OCI-LY7 (cell line): ENCODE measurements at regions not wholly inside any gene's neighbourhood (a gene's known extent, or its start where the extent isn't known, plus 50 kb on each side); places are given as distances from the start of the nearest gene placed in this dataset.

Experiments used
- BruUV-seq: library from RNA; stranded (reverse); fragments of 400-500 nt; replicated peaks from 2 replicates; lab custom pipeline; 2021; lab: Mats Ljungman, UMichigan
- CTCF ChIA-PET: fragments of 300-600 bp; sonication (Branson Sonifier 250); formaldehyde crosslinking; loops from one replicate; lab custom pipeline; 2022; ENCODE audit warnings: antibody characterized with exemption; ENCODE audit not compliant: unreplicated experiment; lab: Charles Lee
- POLR2A ChIA-PET: fragments of 300-600 bp; sonication (Branson Sonifier 250); formaldehyde crosslinking; loops from one replicate; lab custom pipeline; 2022; ENCODE audit warnings: antibody characterized with exemption; lab: Charles Lee
- DNase-seq: peaks from one replicate; pipeline ENCODE4 v3.0.0-alpha.2; 2015; ENCODE audit warnings: low spot score
- H2AFZ ChIP-seq: fragments of 200-600 bp; sonication (generic), shearing (Covaris generic); 2 replicates; pipeline ENCODE4 v1.6.1; 2014; ENCODE audit warnings: mild to moderate bottlenecking, antibody characterized with exemption, low read length, moderate library complexity
- H3K27ac ChIP-seq: fragments of 200-600 bp; sonication (generic); 2 replicates; pipeline ENCODE4 v1.5.1; 2014; ENCODE audit warnings: mixed run types, low read depth, mild to moderate bottlenecking, moderate library complexity, low read length, inconsistent platforms; ENCODE audit not compliant: poor library complexity, severe bottlenecking
- H3K36me3 ChIP-seq: fragments of 200-600 bp; sonication (generic); 2 replicates; pipeline ENCODE4 v1.6.1; 2014; ENCODE audit warnings: mild to moderate bottlenecking, antibody characterized with exemption, low read length, moderate library complexity, mixed read lengths; ENCODE audit not compliant: insufficient read depth
- H3K4me1 ChIP-seq: fragments of 200-600 bp; sonication (generic); 2 replicates; pipeline ENCODE4 v1.5.1; 2014; ENCODE audit warnings: mild to moderate bottlenecking, low read length; ENCODE audit not compliant: insufficient read depth, poor library complexity, severe bottlenecking
- H3K4me2 ChIP-seq: fragments of 200-600 bp; sonication (generic); 2 replicates; pipeline ENCODE4 v1.6.1; 2014; ENCODE audit warnings: mild to moderate bottlenecking, low read length
- H3K4me3 ChIP-seq: fragments of 200-600 bp; sonication (generic); 2 replicates; pipeline ENCODE4 v1.5.1; 2014; ENCODE audit warnings: mild to moderate bottlenecking, low read depth, low read length; ENCODE audit not compliant: poor library complexity, severe bottlenecking
- H3K79me2 ChIP-seq: fragments of 200-600 bp; sonication (generic); 2 replicates; pipeline ENCODE4 v1.6.1; 2016; ENCODE audit warnings: low read depth, mild to moderate bottlenecking, low read length, moderate library complexity, mixed read lengths; ENCODE audit not compliant: insufficient read depth
- H3K9me2 ChIP-seq: fragments of 200-600 bp; sonication (generic); 2 replicates; pipeline ENCODE4 v1.6.1; 2016; ENCODE audit warnings: mild to moderate bottlenecking, low read length, mixed read lengths; ENCODE audit not compliant: insufficient read depth
- H3K9me3 ChIP-seq: fragments of 200-600 bp; sonication (generic); 2 replicates; pipeline ENCODE4 v1.6.1; 2014; ENCODE audit warnings: mild to moderate bottlenecking, mixed run types, low read length, mixed read lengths
- H4K20me1 ChIP-seq: fragments of 200-600 bp; sonication (generic); 2 replicates; pipeline ENCODE4 v1.6.1; 2014; ENCODE audit warnings: mild to moderate bottlenecking, antibody characterized with exemption, low read length, moderate library complexity, mixed read lengths; ENCODE audit not compliant: insufficient read depth
- EZH2phosphoT487 ChIP-seq: fragments of 200-600 bp; sonication (generic); IDR thresholded peaks from 2 replicates; pipeline ENCODE4 v1.6.1; 2018; ENCODE audit warnings: low read depth, borderline replicate concordance, mild to moderate bottlenecking, mixed run types, antibody characterized with exemption, low read length, moderate library complexity, mixed read lengths
- intact Hi-C: fragments of 100-400 bp; cut with micrococcal nuclease; formaldehyde crosslinking; loops from one replicate; pipeline ENCODE4 v1.10.0; 2022; ENCODE audit not compliant: unreplicated experiment
- TF ChIP-seq, protein P1 (sequence below): fragments of 200-600 bp; sonication (generic); conservative IDR thresholded peaks from 2 replicates; pipeline ENCODE4 v1.5.1; 2014; ENCODE audit warnings: mild to moderate bottlenecking, antibody characterized with exemption, low read length, moderate library complexity, mixed read lengths

DNA sequence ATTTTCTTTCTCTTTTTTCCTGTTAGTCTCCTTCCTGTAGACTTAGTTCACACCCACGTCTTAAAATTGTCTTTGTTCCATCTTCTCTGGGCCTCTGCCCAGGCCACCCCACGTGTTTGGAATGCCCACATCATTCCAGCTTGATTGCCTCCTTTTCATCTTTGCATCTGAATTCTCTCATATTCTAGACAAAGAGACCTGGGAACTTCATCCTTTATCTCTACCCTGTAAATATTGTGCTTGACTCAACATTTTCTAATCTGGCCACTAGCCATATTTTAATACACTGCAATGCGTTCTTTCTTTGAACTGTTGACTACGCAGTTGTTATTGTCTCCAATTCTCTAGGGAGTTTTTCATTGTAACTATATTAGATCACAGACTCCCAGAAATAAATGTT, 187.5 kb upstream of the NRXN1 start:
- POLR2A ChIA-PET, result no interaction called here
- no peak overlapping the region for H3K4me2 ChIP-seq
- no peaks in the 10 kb centered on the region for H3K9me2 ChIP-seq
- CTCF ChIA-PET, result no interaction called here
- H3K36me3 ChIP-seq, result no peaks in the 10 kb centered on the region
- intact Hi-C loops, result no loop called here
- H3K4me1 ChIP-seq, result no peaks in the 10 kb centered on the region
- no peaks in the 10 kb centered on the region for H3K79me2 ChIP-seq
- DNase-seq, result no peak
- H4K20me1 ChIP-seq, result no peaks in the 10 kb centered on the region
- no peaks in the 10 kb centered on the region for H3K9me3 ChIP-seq
- no TSS peak for BruUV-seq
- TF ChIP-seq EZH2phosphoT487, result no peak
- TF ChIP-seq, protein P1, sequence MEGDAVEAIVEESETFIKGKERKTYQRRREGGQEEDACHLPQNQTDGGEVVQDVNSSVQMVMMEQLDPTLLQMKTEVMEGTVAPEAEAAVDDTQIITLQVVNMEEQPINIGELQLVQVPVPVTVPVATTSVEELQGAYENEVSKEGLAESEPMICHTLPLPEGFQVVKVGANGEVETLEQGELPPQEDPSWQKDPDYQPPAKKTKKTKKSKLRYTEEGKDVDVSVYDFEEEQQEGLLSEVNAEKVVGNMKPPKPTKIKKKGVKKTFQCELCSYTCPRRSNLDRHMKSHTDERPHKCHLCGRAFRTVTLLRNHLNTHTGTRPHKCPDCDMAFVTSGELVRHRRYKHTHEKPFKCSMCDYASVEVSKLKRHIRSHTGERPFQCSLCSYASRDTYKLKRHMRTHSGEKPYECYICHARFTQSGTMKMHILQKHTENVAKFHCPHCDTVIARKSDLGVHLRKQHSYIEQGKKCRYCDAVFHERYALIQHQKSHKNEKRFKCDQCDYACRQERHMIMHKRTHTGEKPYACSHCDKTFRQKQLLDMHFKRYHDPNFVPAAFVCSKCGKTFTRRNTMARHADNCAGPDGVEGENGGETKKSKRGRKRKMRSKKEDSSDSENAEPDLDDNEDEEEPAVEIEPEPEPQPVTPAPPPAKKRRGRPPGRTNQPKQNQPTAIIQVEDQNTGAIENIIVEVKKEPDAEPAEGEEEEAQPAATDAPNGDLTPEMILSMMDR, result no peak
- H3K4me3 ChIP-seq, result no peak overlapping the region
- no peak overlapping the region for H2AFZ ChIP-seq
- no peak overlapping the region for H3K27ac ChIP-seq

DNA sequence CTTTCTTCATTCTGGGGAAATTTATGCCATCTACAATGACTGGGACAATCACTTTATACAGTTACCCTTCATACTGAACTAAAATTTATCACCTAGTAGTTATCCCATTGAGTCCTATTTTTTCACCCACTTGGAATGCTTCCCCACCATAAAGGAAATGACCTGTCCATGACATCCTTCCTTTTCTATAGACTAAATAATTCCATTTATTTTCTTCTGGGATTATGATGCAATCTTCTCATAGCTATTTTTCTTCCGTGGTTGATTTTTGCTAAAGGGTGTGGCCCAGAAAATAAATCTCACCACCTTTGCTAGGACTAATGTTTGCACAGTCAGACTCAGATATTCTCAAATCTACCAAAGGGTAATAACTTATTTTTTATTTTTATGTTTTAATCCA, 186.1 kb upstream of the NRXN1 start:
- H4K20me1 ChIP-seq, result no peaks in the 10 kb centered on the region
- CTCF ChIA-PET, result no interaction called here
- no peaks in the 10 kb centered on the region for H3K79me2 ChIP-seq
- POLR2A ChIA-PET, result no interaction called here
- no peak for DNase-seq
- H3K9me3 ChIP-seq, result no peaks in the 10 kb centered on the region
- no peaks in the 10 kb centered on the region for H3K9me2 ChIP-seq
- H3K4me1 ChIP-seq, result no peaks in the 10 kb centered on the region
- BruUV-seq, result no TSS peak
- no peak for TF ChIP-seq EZH2phosphoT487
- TF ChIP-seq, protein P1, result no peak
- no peaks in the 10 kb centered on the region for H3K36me3 ChIP-seq
- no peak overlapping the region for H3K4me2 ChIP-seq
- intact Hi-C loops, result no loop called here
- no peak overlapping the region for H2AFZ ChIP-seq
- no peak overlapping the region for H3K27ac ChIP-seq
- H3K4me3 ChIP-seq, result no peak overlapping the region

DNA sequence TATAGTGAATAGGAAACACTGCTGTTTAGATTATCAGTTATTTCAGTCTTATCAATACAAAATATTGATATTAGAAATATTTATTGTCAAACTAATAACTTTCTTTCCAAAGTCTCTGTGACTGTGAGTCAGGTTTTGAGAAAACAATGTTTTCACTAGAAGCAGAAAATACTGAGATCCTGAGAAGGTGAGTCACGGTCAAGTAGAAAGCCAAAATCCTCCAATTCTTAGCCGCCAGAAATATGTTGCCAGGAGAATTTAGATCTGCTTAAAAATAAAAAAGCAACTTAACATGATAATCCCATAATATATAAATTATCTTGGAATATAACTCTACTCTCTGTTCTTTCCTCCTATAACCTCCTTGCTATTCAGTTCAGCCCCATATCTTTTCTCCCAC, 181.9 kb upstream of the NRXN1 start:
- TF ChIP-seq, protein P1, result no peak
- no peak for TF ChIP-seq EZH2phosphoT487
- DNase-seq, result no peak
- intact Hi-C loops, result no loop called here
- Histone ChIP-seq H3K4me2 (no peak overlapping the region), H3K27ac (no peak overlapping the region), H3K9me2 (no peaks in the 10 kb centered on the region), H3K79me2 (no peaks in the 10 kb centered on the region), H2AFZ (no peak overlapping the region), H3K4me1 (no peaks in the 10 kb centered on the region), H3K4me3 (no peak overlapping the region), H3K9me3 (no peaks in the 10 kb centered on the region), H4K20me1 (no peaks in the 10 kb centered on the region), H3K36me3 (no peaks in the 10 kb centered on the region)
- no TSS peak for BruUV-seq
- CTCF ChIA-PET, result no interaction called here
- POLR2A ChIA-PET, result no interaction called here
